ENCODE measurements at regions not wholly inside any gene's neighbourhood (a gene's known extent, or its start where the extent isn't known, plus 50 kb on each side); places are given as distances from the start of the nearest gene placed in this dataset.

GRCh38 chr12:82082501-82082900 is 275.7 kb downstream of the CCDC59 start:
- no peak for TF ChIP-seq CTCF (IDR thresholded peaks at IDR 0.05; ENCODE audit: low read depth, low read length)
- TF ChIP-seq EZH2phosphoT487 (IDR thresholded peaks at IDR 0.05; ENCODE audit: low read depth): no peak
